ENCODE measurements at regions not wholly inside any gene's neighbourhood (a gene's known extent, or its start where the extent isn't known, plus 50 kb on each side); places are given as distances from the start of the nearest gene placed in this dataset.

DNA sequence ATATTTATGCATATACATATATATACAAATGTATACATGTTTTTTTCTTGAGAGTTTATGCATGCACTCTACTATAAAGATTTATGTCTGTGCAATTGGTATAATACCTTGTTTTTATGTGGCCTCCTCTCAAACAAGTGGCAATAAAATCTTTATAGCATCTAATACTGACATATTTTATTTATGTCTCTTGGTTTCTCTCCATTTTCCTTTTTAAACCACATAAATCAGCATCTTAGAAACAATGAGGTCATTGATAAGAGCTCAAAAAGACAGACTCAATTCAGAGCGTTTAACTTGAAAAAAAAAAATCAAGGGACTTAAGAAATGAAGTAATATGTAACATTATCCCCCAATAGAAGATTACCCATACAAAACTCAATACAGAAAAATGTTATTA lies 1442.2 kb upstream of the ALCAM start:
- no CpG with 5 or more reads among the region's 1 CpG for WGBS (ENCODE audit: insufficient coverage)
- no peaks in the 10 kb centered on the region for H3K36me3 ChIP-seq (ENCODE audit: control insufficient read depth, insufficient read depth, low read length)
- no peaks in the 10 kb centered on the region for H3K27me3 ChIP-seq (ENCODE audit: control insufficient read depth, insufficient read depth, low read length)
- no peaks in the 10 kb centered on the region for H3K9me3 ChIP-seq (ENCODE audit: control insufficient read depth, insufficient read depth, low read length)
- DNase-seq (ENCODE audit: low read depth in 4 of 6, low spot score in 6 of 6) = no peak
- H3K27ac ChIP-seq (ENCODE audit: low read depth, low read length) = no peak overlapping the region
- no peaks in the 10 kb centered on the region for H3K4me1 ChIP-seq (ENCODE audit: control insufficient read depth, insufficient read depth, low read length)
- H3K4me3 ChIP-seq (ENCODE audit: low read depth, low read length) = no peak overlapping the region

DNA sequence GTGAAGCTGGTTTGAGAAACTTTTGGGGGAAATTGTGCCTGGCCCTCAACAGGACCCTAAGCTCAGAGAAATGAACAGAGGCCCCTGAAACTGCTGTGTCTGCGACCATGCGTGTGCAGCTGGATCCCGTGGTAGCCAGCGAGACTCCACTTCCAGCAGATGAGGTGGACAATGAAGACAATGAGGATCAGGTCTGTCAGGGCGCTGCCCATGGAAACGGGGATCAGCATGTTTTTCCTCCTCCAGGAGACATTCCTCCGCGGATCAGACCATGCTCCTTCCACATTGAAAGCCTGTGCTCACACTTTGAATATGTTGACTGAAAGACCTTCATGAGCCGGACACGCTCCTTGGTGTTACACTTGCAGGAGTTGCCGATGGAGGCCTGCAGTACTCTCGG lies 1439.8 kb upstream of the ALCAM start:
- DNase-seq (ENCODE audit: low read depth in 4 of 6, low spot score in 6 of 6) = no peak
- Histone ChIP-seq H3K36me3 (ENCODE audit: control insufficient read depth, insufficient read depth, low read length) (no peaks in the 10 kb centered on the region), H3K9me3 (ENCODE audit: control insufficient read depth, insufficient read depth, low read length) (no peaks in the 10 kb centered on the region), H3K4me1 (ENCODE audit: control insufficient read depth, insufficient read depth, low read length) (no peaks in the 10 kb centered on the region), H3K4me3 (ENCODE audit: low read depth, low read length) (no peak overlapping the region), H3K27ac (ENCODE audit: low read depth, low read length) (no peak overlapping the region), H3K27me3 (ENCODE audit: control insufficient read depth, insufficient read depth, low read length) (no peaks in the 10 kb centered on the region)
- WGBS (ENCODE audit: insufficient coverage) = 90% methylated on average over 10 of the region's 12 CpGs

DNA sequence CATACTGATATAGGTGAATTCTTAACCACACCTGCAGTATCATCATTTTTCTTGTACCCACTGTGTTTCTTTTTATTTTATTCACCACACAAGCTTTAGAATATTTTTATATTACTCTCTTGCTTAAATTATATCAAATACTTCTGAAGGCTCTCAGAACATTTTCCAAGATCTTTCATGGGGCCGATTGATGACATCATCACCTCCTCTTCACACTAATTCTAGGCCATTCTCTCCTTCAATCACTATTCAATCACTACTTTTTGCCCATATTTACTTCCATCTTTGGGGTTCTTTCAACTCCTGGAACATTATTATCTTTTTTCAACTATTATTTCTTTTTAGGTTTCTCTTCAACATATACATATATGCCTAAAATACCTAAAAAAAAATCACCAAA lies 1438.8 kb upstream of the ALCAM start:
- no peak overlapping the region for H3K4me3 ChIP-seq (ENCODE audit: low read depth, low read length)
- no peak for DNase-seq (ENCODE audit: low read depth in 4 of 6, low spot score in 6 of 6)
- no peaks in the 10 kb centered on the region for H3K36me3 ChIP-seq (ENCODE audit: control insufficient read depth, insufficient read depth, low read length)
- no peak overlapping the region for H3K27ac ChIP-seq (ENCODE audit: low read depth, low read length)
- H3K9me3 ChIP-seq (ENCODE audit: control insufficient read depth, insufficient read depth, low read length) = no peaks in the 10 kb centered on the region
- no peaks in the 10 kb centered on the region for H3K27me3 ChIP-seq (ENCODE audit: control insufficient read depth, insufficient read depth, low read length)
- 92% methylated on average over 1 of the region's 1 CpG for WGBS (ENCODE audit: insufficient coverage)
- H3K4me1 ChIP-seq (ENCODE audit: control insufficient read depth, insufficient read depth, low read length) = no peaks in the 10 kb centered on the region

DNA sequence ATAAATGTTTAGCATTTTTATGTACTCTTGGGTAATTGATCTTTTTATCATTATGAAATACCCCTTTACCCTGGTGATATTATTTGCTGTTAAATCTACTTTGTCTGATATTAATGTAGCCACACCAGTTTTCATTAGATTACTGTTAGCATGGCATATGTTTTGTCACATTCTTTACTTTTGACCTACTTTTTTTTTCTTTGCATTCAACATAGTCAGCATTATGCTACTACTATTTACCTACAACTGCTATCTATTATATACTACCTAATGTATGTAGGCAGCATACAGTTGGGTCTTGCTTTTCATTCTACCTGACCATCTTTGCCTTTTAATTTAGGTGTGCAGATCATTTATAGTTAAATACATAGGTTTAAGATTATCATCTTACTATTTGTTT lies 1429.6 kb upstream of the ALCAM start:
- Histone ChIP-seq H3K36me3 (ENCODE audit: control insufficient read depth, insufficient read depth, low read length) (no peaks in the 10 kb centered on the region), H3K9me3 (ENCODE audit: control insufficient read depth, insufficient read depth, low read length) (no peaks in the 10 kb centered on the region), H3K27ac (ENCODE audit: low read depth, low read length) (no peak overlapping the region), H3K27me3 (ENCODE audit: control insufficient read depth, insufficient read depth, low read length) (no peaks in the 10 kb centered on the region), H3K4me1 (ENCODE audit: control insufficient read depth, insufficient read depth, low read length) (no peaks in the 10 kb centered on the region), H3K4me3 (ENCODE audit: low read depth, low read length) (no peak overlapping the region)
- DNase-seq (ENCODE audit: low read depth in 4 of 6, low spot score in 6 of 6) = no peak

DNA sequence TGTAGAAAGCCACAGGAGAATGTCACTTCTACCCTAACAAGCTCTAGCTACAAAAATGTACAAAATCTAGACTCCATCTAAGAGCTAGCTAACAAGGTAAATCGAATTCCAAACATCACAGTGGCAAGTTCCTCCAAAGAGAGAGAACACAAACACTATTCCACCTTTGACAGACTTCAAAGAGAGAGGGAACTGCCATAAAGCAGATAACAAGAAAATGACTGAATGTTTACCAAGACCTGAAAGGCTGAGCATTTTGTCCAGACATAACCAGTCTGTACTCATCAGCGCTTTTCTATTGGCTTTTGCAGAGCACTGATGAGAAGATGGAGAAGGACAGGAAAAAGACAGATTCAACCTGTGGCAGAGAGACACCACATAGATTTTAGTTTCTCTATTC lies 1419.6 kb upstream of the ALCAM start:
- H3K36me3 ChIP-seq (ENCODE audit: control insufficient read depth, insufficient read depth, low read length) = no peaks in the 10 kb centered on the region
- DNase-seq (ENCODE audit: low read depth in 4 of 6, low spot score in 6 of 6) = no peak
- no peaks in the 10 kb centered on the region for H3K27me3 ChIP-seq (ENCODE audit: control insufficient read depth, insufficient read depth, low read length)
- H3K4me3 ChIP-seq (ENCODE audit: low read depth, low read length) = no peak overlapping the region
- H3K9me3 ChIP-seq (ENCODE audit: control insufficient read depth, insufficient read depth, low read length) = no peaks in the 10 kb centered on the region
- WGBS (ENCODE audit: insufficient coverage) = 60% methylated on average over 2 of the region's 2 CpGs
- H3K27ac ChIP-seq (ENCODE audit: low read depth, low read length) = no peak overlapping the region
- no peaks in the 10 kb centered on the region for H3K4me1 ChIP-seq (ENCODE audit: control insufficient read depth, insufficient read depth, low read length)

DNA sequence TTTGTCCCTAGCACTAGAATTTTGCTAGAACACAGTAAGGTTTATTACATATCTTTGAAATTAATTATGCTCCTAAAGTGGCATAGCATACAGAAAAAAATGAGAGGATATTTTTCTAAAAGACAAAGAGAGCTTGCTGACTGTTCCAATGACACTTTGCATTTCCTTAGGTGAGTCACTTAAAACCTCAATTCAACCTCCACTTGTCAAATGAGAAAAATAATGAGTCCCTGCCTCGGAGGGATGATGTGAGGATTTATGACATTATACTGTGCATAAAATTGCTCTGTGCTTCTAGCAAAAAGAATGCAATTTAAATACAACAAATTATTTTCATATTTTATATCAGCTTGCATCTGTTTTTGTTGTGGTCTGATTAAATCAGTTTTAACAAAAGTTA lies 1417.0 kb upstream of the ALCAM start:
- Histone ChIP-seq H3K9me3 (ENCODE audit: control insufficient read depth, insufficient read depth, low read length) (no peaks in the 10 kb centered on the region), H3K36me3 (ENCODE audit: control insufficient read depth, insufficient read depth, low read length) (no peaks in the 10 kb centered on the region), H3K27me3 (ENCODE audit: control insufficient read depth, insufficient read depth, low read length) (no peaks in the 10 kb centered on the region), H3K4me1 (ENCODE audit: control insufficient read depth, insufficient read depth, low read length) (no peaks in the 10 kb centered on the region), H3K27ac (ENCODE audit: low read depth, low read length) (no peak overlapping the region), H3K4me3 (ENCODE audit: low read depth, low read length) (no peak overlapping the region)
- DNase-seq (ENCODE audit: low read depth in 4 of 6, low spot score in 6 of 6) = peak in 1 of 6 donors; percentile 11
- no CpG with 5 or more reads among the region's 1 CpG for WGBS (ENCODE audit: insufficient coverage)

DNA sequence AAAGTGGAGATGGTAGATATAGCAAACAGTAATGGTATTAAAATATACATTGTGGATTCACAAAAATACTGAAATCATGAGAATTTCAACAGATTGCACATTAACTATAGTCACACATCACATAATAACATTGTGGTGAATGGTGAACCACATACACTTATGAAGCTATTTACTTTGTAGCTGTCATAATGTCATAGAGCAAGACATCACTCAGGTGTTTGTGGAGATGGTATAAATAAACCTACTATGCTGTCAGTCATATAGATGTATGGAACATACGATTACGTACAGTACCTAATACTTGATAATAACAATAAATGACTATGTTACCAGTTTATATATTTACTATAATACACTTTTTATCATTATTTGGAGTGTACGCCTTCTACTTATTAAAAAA lies 1416.0 kb upstream of the ALCAM start:
- H3K9me3 ChIP-seq (ENCODE audit: control insufficient read depth, insufficient read depth, low read length) = no peaks in the 10 kb centered on the region
- no peak for DNase-seq (ENCODE audit: low read depth in 4 of 6, low spot score in 6 of 6)
- WGBS (ENCODE audit: insufficient coverage) = no CpG with 5 or more reads among the region's 3 CpGs
- no peaks in the 10 kb centered on the region for H3K4me1 ChIP-seq (ENCODE audit: control insufficient read depth, insufficient read depth, low read length)
- H3K4me3 ChIP-seq (ENCODE audit: low read depth, low read length) = no peak overlapping the region
- no peak overlapping the region for H3K27ac ChIP-seq (ENCODE audit: low read depth, low read length)
- no peaks in the 10 kb centered on the region for H3K27me3 ChIP-seq (ENCODE audit: control insufficient read depth, insufficient read depth, low read length)
- no peaks in the 10 kb centered on the region for H3K36me3 ChIP-seq (ENCODE audit: control insufficient read depth, insufficient read depth, low read length)

DNA sequence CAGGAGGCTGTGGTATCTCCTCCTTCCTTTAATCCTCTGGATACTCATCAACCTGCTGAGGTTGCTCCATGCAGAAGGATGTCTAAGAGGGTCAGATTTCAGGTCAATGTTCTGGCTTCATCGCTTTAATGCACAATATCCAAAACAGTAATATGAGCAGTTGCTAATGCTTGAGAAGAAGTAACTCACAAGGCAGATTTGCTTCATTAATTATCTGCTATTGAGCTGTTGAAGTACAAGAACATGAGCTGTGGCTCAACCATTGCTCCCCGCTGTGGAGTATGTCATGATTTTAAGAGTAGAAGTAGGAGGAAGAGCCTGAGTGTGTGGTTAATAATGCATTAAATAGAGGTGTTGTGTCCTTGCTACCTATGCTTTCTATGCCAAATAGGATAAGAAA lies 1412.9 kb upstream of the ALCAM start:
- no peaks in the 10 kb centered on the region for H3K36me3 ChIP-seq (ENCODE audit: control insufficient read depth, insufficient read depth, low read length)
- WGBS (ENCODE audit: insufficient coverage) = 80% methylated on average over 1 of the region's 2 CpGs
- DNase-seq (ENCODE audit: low read depth in 4 of 6, low spot score in 6 of 6) = no peak

DNA sequence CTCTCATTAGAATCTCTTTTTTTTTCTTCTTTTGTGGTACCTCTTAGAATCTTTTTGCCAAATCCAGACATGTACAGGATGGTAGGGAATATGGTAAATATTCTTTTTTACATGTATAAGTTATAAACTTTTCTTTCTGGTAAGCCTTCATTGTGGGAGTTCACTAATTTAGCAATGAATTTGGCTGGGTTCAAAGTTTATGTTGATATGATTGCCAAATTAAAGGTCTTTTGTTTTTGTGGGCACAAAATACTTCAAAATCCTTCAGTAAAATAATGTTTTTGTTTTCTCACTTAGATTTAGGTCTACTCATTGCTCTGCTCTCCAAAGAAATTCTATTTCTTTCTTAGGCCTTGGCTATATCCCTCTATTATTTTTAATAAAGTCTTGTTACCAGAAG lies 1405.9 kb upstream of the ALCAM start:
- Histone ChIP-seq H3K27ac (ENCODE audit: low read depth, low read length) (no peak overlapping the region), H3K27me3 (ENCODE audit: control insufficient read depth, insufficient read depth, low read length) (no peaks in the 10 kb centered on the region), H3K4me1 (ENCODE audit: control insufficient read depth, insufficient read depth, low read length) (no peaks in the 10 kb centered on the region), H3K9me3 (ENCODE audit: control insufficient read depth, insufficient read depth, low read length) (no peaks in the 10 kb centered on the region), H3K36me3 (ENCODE audit: control insufficient read depth, insufficient read depth, low read length) (no peaks in the 10 kb centered on the region), H3K4me3 (ENCODE audit: low read depth, low read length) (no peak overlapping the region)
- DNase-seq (ENCODE audit: low read depth in 4 of 6, low spot score in 6 of 6) = no peak

More for the DNA sequence above, 1412.9 kb upstream of the ALCAM start:
- no peaks in the 10 kb centered on the region for H3K9me3 ChIP-seq (ENCODE audit: control insufficient read depth, insufficient read depth, low read length)
- H3K4me1 ChIP-seq (ENCODE audit: control insufficient read depth, insufficient read depth, low read length) = no peaks in the 10 kb centered on the region
- H3K4me3 ChIP-seq (ENCODE audit: low read depth, low read length) = no peak overlapping the region
- no peak overlapping the region for H3K27ac ChIP-seq (ENCODE audit: low read depth, low read length)
- H3K27me3 ChIP-seq (ENCODE audit: control insufficient read depth, insufficient read depth, low read length) = no peaks in the 10 kb centered on the region

DNA sequence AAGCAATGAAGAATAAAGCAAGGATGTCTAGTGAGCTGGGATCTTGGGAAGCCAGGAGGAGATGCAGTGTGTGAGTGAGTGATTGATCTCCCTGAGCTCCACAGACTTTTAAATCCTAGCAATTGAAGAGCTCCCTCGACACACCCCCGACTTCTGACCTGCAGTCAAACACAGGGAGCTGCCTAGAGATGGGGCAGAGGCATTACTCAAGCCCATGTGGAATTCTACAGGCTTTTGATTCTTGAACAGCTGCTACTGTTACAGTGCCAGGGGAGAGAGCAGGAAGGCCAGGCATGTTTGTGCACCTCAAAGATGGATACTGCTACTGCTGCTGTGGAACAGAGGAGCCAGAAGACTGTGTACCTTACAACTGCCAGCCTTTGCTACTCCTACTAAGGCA lies 1403.1 kb upstream of the ALCAM start:
- H3K4me3 ChIP-seq (ENCODE audit: low read depth, low read length) = no peak overlapping the region
- DNase-seq (ENCODE audit: low read depth in 4 of 6, low spot score in 6 of 6) = no peak
- H3K9me3 ChIP-seq (ENCODE audit: control insufficient read depth, insufficient read depth, low read length) = no peaks in the 10 kb centered on the region
- no peaks in the 10 kb centered on the region for H3K4me1 ChIP-seq (ENCODE audit: control insufficient read depth, insufficient read depth, low read length)
- no peaks in the 10 kb centered on the region for H3K36me3 ChIP-seq (ENCODE audit: control insufficient read depth, insufficient read depth, low read length)
- H3K27me3 ChIP-seq (ENCODE audit: control insufficient read depth, insufficient read depth, low read length) = no peaks in the 10 kb centered on the region
- no peak overlapping the region for H3K27ac ChIP-seq (ENCODE audit: low read depth, low read length)
- 54% methylated on average over 2 of the region's 2 CpGs for WGBS (ENCODE audit: insufficient coverage)

DNA sequence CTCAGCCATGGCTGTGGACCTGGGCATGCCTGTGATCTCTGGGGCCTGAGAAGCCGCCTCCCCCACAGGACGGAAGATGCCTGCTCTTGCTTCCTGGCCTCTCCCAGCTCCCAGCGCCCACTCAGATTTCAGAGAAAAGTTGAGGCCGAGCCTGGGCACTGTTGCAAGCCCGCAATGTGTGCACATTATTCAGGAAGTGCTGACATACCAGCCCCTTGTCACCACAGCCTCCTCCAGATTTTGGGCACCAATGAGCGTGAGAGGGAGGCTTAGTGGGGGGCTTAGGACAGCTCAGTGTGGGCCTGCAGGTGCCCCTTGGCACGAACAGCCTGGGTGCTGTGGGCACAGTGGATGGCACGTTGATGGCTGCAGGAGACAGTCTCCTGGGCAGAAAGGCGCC lies 1400.9 kb upstream of the ALCAM start:
- no peaks in the 10 kb centered on the region for H3K27me3 ChIP-seq (ENCODE audit: control insufficient read depth, insufficient read depth, low read length)
- WGBS (ENCODE audit: insufficient coverage) = 96% methylated on average over 7 of the region's 9 CpGs
- H3K4me1 ChIP-seq (ENCODE audit: control insufficient read depth, insufficient read depth, low read length) = no peaks in the 10 kb centered on the region
- no peaks in the 10 kb centered on the region for H3K9me3 ChIP-seq (ENCODE audit: control insufficient read depth, insufficient read depth, low read length)
- DNase-seq (ENCODE audit: low read depth in 4 of 6, low spot score in 6 of 6) = no peak
- no peaks in the 10 kb centered on the region for H3K36me3 ChIP-seq (ENCODE audit: control insufficient read depth, insufficient read depth, low read length)
- H3K4me3 ChIP-seq (ENCODE audit: low read depth, low read length) = no peak overlapping the region
- no peak overlapping the region for H3K27ac ChIP-seq (ENCODE audit: low read depth, low read length)
